Mesothelial cell of epicardium (in vitro differentiated cells): ENCODE measurements at regions not wholly inside any gene's neighbourhood (a gene's known extent, or its start where the extent isn't known, plus 50 kb on each side); places are given as distances from the start of the nearest gene placed in this dataset.

Experiments
- DNase-seq, 2 experiments: peaks; one replicate each; pipeline ENCODE4 v3.0.0; 2021; ENCODE audit warnings: low spot score in 2 of 2; ENCODE audit not compliant: unreplicated experiment in 2 of 2
- H3K27ac Mint-ChIP-seq: 2 replicates; pipeline ENCODE4 v1.8.0; 2021; ENCODE audit warnings: mixed read lengths
- H3K27me3 Mint-ChIP-seq: 2 replicates; pipeline ENCODE4 v1.8.0; 2021; ENCODE audit warnings: low read depth, mixed read lengths
- H3K36me3 Mint-ChIP-seq: 2 replicates; pipeline ENCODE4 v1.8.0; 2021; ENCODE audit warnings: mixed read lengths
- H3K4me1 Mint-ChIP-seq: 2 replicates; pipeline ENCODE4 v1.8.0; 2021; ENCODE audit warnings: mixed read lengths
- H3K4me3 Mint-ChIP-seq: 2 replicates; pipeline ENCODE4 v1.8.0; 2021; ENCODE audit warnings: mild to moderate bottlenecking, moderate library complexity, mixed read lengths
- H3K9me3 Mint-ChIP-seq: 2 replicates; pipeline ENCODE4 v1.8.0; 2021; ENCODE audit warnings: mixed read lengths
- TF ChIP-seq, protein P1 (sequence below): fragments of 200-600 bp; sonication (generic); IDR thresholded peaks from one replicate; pipeline ENCODE4 v1.5.0; 2021; ENCODE audit warnings: antibody characterized with exemption; ENCODE audit not compliant: unreplicated experiment

DNA sequence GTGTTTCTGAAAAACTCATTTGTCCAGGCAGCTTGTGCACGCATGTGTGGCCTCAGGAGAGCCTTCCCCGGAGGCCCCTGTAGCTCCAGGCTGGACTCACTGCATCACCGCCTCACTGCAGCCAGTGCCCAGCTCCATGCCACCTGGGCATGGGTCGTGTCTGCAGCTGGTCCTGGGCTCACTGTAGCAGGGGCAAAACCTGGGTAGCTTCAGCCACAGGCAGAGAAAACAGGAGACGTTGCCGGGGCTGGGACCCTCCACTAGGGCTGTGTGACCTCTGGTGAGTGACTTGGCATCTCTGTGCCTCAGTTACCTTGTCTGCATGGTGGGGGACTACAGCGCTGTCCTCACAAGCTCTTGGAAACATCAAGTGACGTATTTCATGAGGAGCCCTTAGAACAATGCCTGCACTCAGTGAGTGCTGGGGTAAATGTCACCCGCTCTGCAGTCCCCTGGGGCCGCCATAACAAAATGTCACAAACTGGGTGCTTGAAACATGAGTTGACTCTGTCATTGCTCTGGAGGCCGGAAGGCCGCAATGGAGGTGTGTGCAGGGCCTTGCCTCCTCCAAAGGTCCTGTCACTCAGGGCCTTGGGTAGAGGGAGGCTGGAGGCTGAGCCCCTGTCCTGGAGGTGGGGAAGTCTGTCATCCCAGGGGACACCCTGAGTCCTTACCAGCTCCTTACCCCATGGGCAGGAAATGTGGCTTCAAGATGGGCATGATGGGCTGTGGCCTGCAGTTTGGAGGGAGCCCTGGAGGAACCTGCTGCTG lies 488.7 kb downstream of the TBC1D22A start:
- TF ChIP-seq, protein P1, sequence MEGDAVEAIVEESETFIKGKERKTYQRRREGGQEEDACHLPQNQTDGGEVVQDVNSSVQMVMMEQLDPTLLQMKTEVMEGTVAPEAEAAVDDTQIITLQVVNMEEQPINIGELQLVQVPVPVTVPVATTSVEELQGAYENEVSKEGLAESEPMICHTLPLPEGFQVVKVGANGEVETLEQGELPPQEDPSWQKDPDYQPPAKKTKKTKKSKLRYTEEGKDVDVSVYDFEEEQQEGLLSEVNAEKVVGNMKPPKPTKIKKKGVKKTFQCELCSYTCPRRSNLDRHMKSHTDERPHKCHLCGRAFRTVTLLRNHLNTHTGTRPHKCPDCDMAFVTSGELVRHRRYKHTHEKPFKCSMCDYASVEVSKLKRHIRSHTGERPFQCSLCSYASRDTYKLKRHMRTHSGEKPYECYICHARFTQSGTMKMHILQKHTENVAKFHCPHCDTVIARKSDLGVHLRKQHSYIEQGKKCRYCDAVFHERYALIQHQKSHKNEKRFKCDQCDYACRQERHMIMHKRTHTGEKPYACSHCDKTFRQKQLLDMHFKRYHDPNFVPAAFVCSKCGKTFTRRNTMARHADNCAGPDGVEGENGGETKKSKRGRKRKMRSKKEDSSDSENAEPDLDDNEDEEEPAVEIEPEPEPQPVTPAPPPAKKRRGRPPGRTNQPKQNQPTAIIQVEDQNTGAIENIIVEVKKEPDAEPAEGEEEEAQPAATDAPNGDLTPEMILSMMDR: no peak
- Mint-ChIP-seq H3K27ac (no peak overlapping the region), H3K27me3 (no peaks in the 10 kb centered on the region), H3K4me1 (no peaks in the 10 kb centered on the region), H3K4me3 (no peak overlapping the region), H3K36me3 (no peaks in the 10 kb centered on the region), H3K9me3 (peaks cover 53% of the 10 kb centered on the region)
- no peak for DNase-seq

DNA sequence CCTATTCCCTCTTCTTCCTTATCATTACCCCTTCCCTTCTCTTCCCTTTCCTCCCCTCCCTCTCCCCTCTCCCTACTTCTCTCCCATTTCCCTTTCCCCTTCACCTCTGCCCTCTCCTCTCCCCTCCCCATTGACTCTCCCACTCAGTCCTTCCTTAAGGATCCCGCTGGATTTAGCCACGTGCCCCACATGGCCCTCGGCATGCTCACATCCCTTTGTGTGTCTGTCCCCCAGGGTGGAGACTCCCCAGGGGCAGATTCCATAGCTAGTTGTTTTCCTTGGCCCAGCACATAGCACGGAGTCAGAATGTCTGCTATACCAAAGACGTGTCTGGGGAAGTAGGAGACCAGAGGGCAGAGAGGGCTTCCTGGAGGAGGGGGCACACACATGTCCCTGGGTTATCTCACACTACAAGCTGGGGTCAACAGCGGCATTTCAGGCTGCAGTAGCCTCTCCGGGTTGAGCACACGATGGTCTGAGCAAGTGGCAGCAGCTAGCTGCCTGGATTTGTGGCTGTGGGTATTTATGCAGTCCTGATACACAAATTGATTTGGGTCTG lies 487.0 kb downstream of the TBC1D22A start:
- Mint-ChIP-seq H3K27ac (no peak overlapping the region), H3K9me3 (peaks cover 61% of the 10 kb centered on the region)

DNA sequence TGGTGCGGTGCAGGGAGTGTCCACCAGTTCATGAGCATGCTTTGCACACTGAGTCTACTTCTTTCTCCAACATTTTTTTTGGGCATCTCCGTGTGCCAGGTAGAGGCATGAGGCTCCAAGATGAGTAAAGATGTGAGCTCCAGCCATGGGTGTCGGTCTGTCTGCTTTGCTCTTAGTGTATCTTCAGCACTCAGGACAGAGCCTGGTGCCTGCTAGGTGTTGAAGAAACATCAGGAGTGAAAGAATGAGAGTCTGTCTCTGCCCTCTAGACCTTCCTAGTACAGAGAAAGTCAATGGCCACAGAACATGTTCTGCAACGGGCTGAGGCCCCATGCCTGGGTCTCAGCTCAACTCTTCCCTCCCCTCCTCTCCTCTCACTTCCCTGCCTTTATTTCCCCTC lies 486.5 kb downstream of the TBC1D22A start:
- Mint-ChIP-seq H3K9me3 (peaks cover 65% of the 10 kb centered on the region), H3K4me3 (no peak overlapping the region), H3K4me1 (no peaks in the 10 kb centered on the region), H3K27ac (no peak overlapping the region), H3K36me3 (no peaks in the 10 kb centered on the region), H3K27me3 (no peaks in the 10 kb centered on the region)
- TF ChIP-seq, protein P1: no peak
- DNase-seq: no peak

More for the DNA sequence above, 487.0 kb downstream of the TBC1D22A start:
- Mint-ChIP-seq H3K36me3 (no peaks in the 10 kb centered on the region), H3K4me1 (no peaks in the 10 kb centered on the region), H3K4me3 (no peak overlapping the region), H3K27me3 (no peaks in the 10 kb centered on the region)
- TF ChIP-seq, protein P1: no peak
- DNase-seq: no peak

DNA sequence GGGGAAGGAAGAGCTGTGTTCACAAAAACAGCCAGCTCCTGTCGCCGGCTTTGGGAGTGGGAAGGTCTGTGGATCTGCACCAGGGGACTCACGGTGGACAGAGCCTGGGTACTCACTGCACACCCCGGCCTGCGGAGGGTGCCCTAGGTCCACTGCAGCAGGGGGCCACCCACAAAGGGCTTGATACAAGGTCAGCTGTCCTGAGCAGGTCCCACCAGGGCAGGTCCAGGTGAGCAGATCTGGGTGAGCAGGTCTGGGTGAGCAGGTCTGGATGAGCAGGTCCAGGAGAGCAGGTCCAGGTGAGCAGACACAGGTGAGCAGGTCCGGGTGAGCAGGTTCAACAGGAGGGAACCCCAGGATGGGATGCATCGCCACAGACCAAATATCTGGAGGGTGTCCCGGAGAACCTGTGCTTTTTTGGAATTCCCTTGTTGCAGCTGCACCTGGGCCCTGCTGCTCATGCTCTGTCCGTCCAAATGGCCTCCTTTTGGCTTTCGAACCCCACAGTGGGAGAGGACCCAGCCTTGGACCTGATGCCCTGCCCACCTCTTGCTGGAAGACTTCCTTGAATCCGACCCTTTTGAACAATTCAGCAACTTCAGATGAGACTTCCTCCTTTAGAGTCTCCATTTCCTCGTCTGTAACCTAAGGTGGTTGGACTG lies 485.3 kb downstream of the TBC1D22A start:
- Mint-ChIP-seq H3K9me3 (peaks cover 59% of the 10 kb centered on the region), H3K4me1 (no peaks in the 10 kb centered on the region), H3K27ac (no peak overlapping the region), H3K36me3 (no peaks in the 10 kb centered on the region), H3K27me3 (no peaks in the 10 kb centered on the region), H3K4me3 (no peak overlapping the region)
- TF ChIP-seq, protein P1: no peak
- no peak for DNase-seq

GRCh38 chr22:47245786-47246185 lies 483.3 kb downstream of the TBC1D22A start:
- TF ChIP-seq, protein P1: no peak
- no peak for DNase-seq
- H3K4me1 Mint-ChIP-seq: no peaks in the 10 kb centered on the region
- H3K4me3 Mint-ChIP-seq: no peak overlapping the region
- H3K36me3 Mint-ChIP-seq: no peaks in the 10 kb centered on the region
- H3K9me3 Mint-ChIP-seq: peaks cover 64% of the 10 kb centered on the region
- no peak overlapping the region for H3K27ac Mint-ChIP-seq
- H3K27me3 Mint-ChIP-seq: no peaks in the 10 kb centered on the region
